Endothelial cell of umbilical vein (primary cell): ENCODE measurements at regions not wholly inside any gene's neighbourhood (a gene's known extent, or its start where the extent isn't known, plus 50 kb on each side); places are given as distances from the start of the nearest gene placed in this dataset.

Experiments used
- BruUV-seq: library from RNA; stranded (reverse); fragments of 400-500 nt; replicated peaks from 2 replicates; lab custom pipeline; 2021; lab: Mats Ljungman, UMichigan
- CTCF ChIA-PET: fragments of 300-600, 350-600 bp; sonication (Branson Sonifier 250); formaldehyde crosslinking; loops from one replicate; lab custom pipeline; 2021; ENCODE audit warnings: antibody characterized with exemption, inconsistent platforms; lab: Charles Lee
- POLR2A ChIA-PET: fragments of 300-600, 350-600 bp; sonication (Branson Sonifier 250); formaldehyde crosslinking; loops from one replicate; lab custom pipeline; 2021; ENCODE audit warnings: antibody characterized with exemption, inconsistent platforms; lab: Charles Lee
- DNase-seq: peaks from one replicate; pipeline ENCODE4 v3.0.0-alpha.2; 2011; ENCODE audit warnings: low read depth, low spot score
- FAIRE-seq: peaks from 2 replicates; lab custom pipeline; 2011; peaks lifted over from hg19 to GRCh38; lab: Jason Lieb, UNC
- H2AFZ ChIP-seq: 2 replicates; pipeline ENCODE4 v1.6.0; 2012; ENCODE audit warnings: low read depth, low read length, control low read depth, inconsistent platforms
- H3K27ac ChIP-seq: 2 replicates; pipeline ENCODE4 v1.5.1; 2011; ENCODE audit warnings: low read depth, mild to moderate bottlenecking, control low read depth, low read length, moderate library complexity; ENCODE audit not compliant: insufficient read depth
- H3K27me3 ChIP-seq, 2 experiments: 2 replicates each; pipeline versions ENCODE4 v1.6.0 to v1.6.1; 2011; ENCODE audit warnings: low read length in 2 of 2, mixed read lengths in 1 of 2; ENCODE audit not compliant: control insufficient read depth in 2 of 2, insufficient read depth in 2 of 2
- H3K36me3 ChIP-seq, 2 experiments: 2 replicates in 1 of 2; 3 replicates in 1 of 2; pipeline ENCODE4 v1.5.1; 2011; ENCODE audit warnings: low read length in 2 of 2, mild to moderate bottlenecking in 1 of 2, moderate library complexity in 1 of 2; ENCODE audit not compliant: control insufficient read depth in 2 of 2, insufficient read depth in 2 of 2; ENCODE audit errors: extremely low read depth in 1 of 2
- H3K4me1 ChIP-seq: 3 replicates; pipeline ENCODE4 v1.5.1; 2011; ENCODE audit warnings: mild to moderate bottlenecking, low read length; ENCODE audit not compliant: control insufficient read depth, insufficient read depth; ENCODE audit errors: extremely low read depth
- H3K4me2 ChIP-seq: 2 replicates; pipeline ENCODE4 v1.6.1; 2011; ENCODE audit warnings: low read length, control low read depth, mixed read lengths; ENCODE audit not compliant: insufficient read depth
- H3K4me3 ChIP-seq, 3 experiments: fragments of 200-600 bp in 1 of 3; sonication (generic), shearing (Covaris generic) in 1 of 3; replicated peaks in 1 of 3; 2 replicates each; pipeline ENCODE4 v1.5.1; 2011 to 2016; ENCODE audit warnings: control low read depth in 3 of 3, low read length in 3 of 3, mild to moderate bottlenecking in 2 of 3, inconsistent platforms in 1 of 3, low read depth in 1 of 3, moderate library complexity in 1 of 3; ENCODE audit not compliant: insufficient read depth in 1 of 3
- H3K79me2 ChIP-seq: 2 replicates; pipeline ENCODE4 v1.6.0; 2012; ENCODE audit warnings: low read length, inconsistent platforms; ENCODE audit not compliant: control insufficient read depth, insufficient read depth
- H3K9ac ChIP-seq: replicated peaks from 2 replicates; pipeline ENCODE3; 2011; ENCODE audit warnings: low read length, control low read depth; ENCODE audit not compliant: insufficient read depth; ENCODE audit errors: extremely low read depth
- H3K9me1 ChIP-seq: replicated peaks from 3 replicates; pipeline ENCODE4 v1.6.0; 2011; ENCODE audit warnings: mild to moderate bottlenecking, low read length; ENCODE audit not compliant: control insufficient read depth, insufficient read depth; ENCODE audit errors: extremely low read depth
- H3K9me3 ChIP-seq: replicated peaks from 2 replicates; pipeline ENCODE4 v1.5.1; 2012; ENCODE audit warnings: low read length, inconsistent platforms; ENCODE audit not compliant: control insufficient read depth, insufficient read depth
- H4K20me1 ChIP-seq: replicated peaks from 2 replicates; pipeline ENCODE3; 2011; ENCODE audit warnings: mild to moderate bottlenecking, low read length; ENCODE audit not compliant: control insufficient read depth, insufficient read depth; ENCODE audit errors: extremely low read depth
- EZH2 ChIP-seq: IDR thresholded peaks from 2 replicates; pipeline ENCODE4 v1.6.1; 2012; ENCODE audit warnings: borderline replicate concordance, low read depth, mild to moderate bottlenecking, moderate library complexity, low read length, inconsistent platforms; ENCODE audit not compliant: severe bottlenecking
- FOS ChIP-seq: IDR thresholded peaks from 2 replicates; pipeline ENCODE4 v1.6.1; 2011; ENCODE audit warnings: mild to moderate bottlenecking, low read length, moderate library complexity, borderline replicate concordance; ENCODE audit not compliant: insufficient read depth
- GATA2 ChIP-seq: IDR thresholded peaks from 2 replicates; pipeline ENCODE4 v1.7.0; 2011; ENCODE audit warnings: low read depth, mild to moderate bottlenecking, moderate library complexity, mixed read lengths, low read length; ENCODE audit not compliant: insufficient read length, insufficient read depth
- JUN ChIP-seq: IDR thresholded peaks from 2 replicates; pipeline ENCODE4 v1.6.1; 2011; ENCODE audit warnings: borderline replicate concordance, low read depth; ENCODE audit not compliant: insufficient read length, insufficient read depth
- POLR2AphosphoS5 ChIP-seq: IDR thresholded peaks from 2 replicates; pipeline ENCODE4 v1.6.1; 2012; ENCODE audit warnings: low read depth, mild to moderate bottlenecking, control low read depth, low read length, moderate library complexity; ENCODE audit not compliant: insufficient read depth
- dilution Hi-C: fragments of 300-500 bp; cut with MboI; formaldehyde crosslinking; loops from one replicate; pipeline ENCODE4 v1.15.0; 2019; ENCODE audit warnings: low sequenced_read_pairs; ENCODE audit not compliant: extremely low pct_ligation_motif_present
- intact Hi-C: fragments of 100-400 bp; cut with micrococcal nuclease; formaldehyde crosslinking; loops from one replicate; pipeline ENCODE4 v1.10.0; 2022
- TF ChIP-seq, protein P1 (sequence below), 2 donors: IDR thresholded peaks; 1 replicate in 1 of 2; 2 replicates in 1 of 2; pipeline ENCODE4 v1.5.1; 2011; ENCODE audit warnings: low read length in 2 of 2, mild to moderate bottlenecking in 2 of 2, moderate library complexity in 2 of 2, control low read depth in 1 of 2, inconsistent platforms in 1 of 2, low read depth in 1 of 2; ENCODE audit not compliant: insufficient read depth in 1 of 2; ENCODE audit errors: extremely low read depth in 1 of 2
- TF ChIP-seq, protein P2 (sequence below): IDR thresholded peaks from 2 replicates; pipeline ENCODE4 v1.6.1; 2011; ENCODE audit not compliant: insufficient read depth, insufficient read length

DNA sequence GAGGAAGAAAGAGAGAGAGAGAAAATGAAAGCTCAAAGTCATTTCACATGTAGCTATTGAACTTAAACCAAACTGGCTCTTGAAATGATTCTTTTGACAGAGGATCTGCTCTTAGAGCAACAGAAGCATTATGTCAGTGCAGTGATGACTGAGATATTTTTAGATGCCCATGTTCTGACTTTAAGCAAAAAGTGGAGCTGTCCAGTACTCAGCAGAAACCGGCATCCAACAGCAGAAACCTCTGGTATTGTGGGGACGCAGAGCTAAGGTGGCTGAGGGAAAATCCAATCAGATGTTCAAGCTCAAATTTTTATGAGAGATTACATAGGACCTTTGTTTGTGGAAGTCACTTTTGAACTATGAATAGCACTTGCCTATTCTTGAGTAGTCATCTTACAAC is 69.8 kb upstream of the ANKFN1 start:
- dilution Hi-C loops: no loop called here
- BruUV-seq: no TSS peak
- no peak for DNase-seq

More for the DNA sequence above, 69.8 kb upstream of the ANKFN1 start:
- Histone ChIP-seq H2AFZ (no peak overlapping the region), H3K27ac (no peak overlapping the region), H3K9ac (no peak overlapping the region), H4K20me1 (no peaks in the 10 kb centered on the region), H3K27me3 (no peaks in the 10 kb centered on the region), H3K4me3 (no peak overlapping the region), H3K4me2 (no peak overlapping the region), H3K4me1 (no peaks in the 10 kb centered on the region), H3K9me3 (no peaks in the 10 kb centered on the region), H3K9me1 (no peaks in the 10 kb centered on the region), H3K36me3 (no peaks in the 10 kb centered on the region), H3K79me2 (no peaks in the 10 kb centered on the region)
- POLR2A ChIA-PET: no interaction called here
- CTCF ChIA-PET: no interaction called here
- no peak for FAIRE-seq
- no peak for TF ChIP-seq GATA2
- no peak for TF ChIP-seq JUN
- no peak for TF ChIP-seq FOS
- TF ChIP-seq EZH2: no peak
- TF ChIP-seq, protein P1, sequence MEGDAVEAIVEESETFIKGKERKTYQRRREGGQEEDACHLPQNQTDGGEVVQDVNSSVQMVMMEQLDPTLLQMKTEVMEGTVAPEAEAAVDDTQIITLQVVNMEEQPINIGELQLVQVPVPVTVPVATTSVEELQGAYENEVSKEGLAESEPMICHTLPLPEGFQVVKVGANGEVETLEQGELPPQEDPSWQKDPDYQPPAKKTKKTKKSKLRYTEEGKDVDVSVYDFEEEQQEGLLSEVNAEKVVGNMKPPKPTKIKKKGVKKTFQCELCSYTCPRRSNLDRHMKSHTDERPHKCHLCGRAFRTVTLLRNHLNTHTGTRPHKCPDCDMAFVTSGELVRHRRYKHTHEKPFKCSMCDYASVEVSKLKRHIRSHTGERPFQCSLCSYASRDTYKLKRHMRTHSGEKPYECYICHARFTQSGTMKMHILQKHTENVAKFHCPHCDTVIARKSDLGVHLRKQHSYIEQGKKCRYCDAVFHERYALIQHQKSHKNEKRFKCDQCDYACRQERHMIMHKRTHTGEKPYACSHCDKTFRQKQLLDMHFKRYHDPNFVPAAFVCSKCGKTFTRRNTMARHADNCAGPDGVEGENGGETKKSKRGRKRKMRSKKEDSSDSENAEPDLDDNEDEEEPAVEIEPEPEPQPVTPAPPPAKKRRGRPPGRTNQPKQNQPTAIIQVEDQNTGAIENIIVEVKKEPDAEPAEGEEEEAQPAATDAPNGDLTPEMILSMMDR (IDR thresholded peaks at IDR 0.05; ENCODE audit: extremely low read depth in 1 of 2, insufficient read depth in 1 of 2, low read depth in 1 of 2, low read length in 2 of 2): no peak
- TF ChIP-seq, protein P2, sequence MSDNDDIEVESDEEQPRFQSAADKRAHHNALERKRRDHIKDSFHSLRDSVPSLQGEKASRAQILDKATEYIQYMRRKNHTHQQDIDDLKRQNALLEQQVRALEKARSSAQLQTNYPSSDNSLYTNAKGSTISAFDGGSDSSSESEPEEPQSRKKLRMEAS: no peak
- TF ChIP-seq POLR2AphosphoS5: no peak
- intact Hi-C loops: no loop called here
